Effector memory CD8-positive, alpha-beta T cell (primary cell): ENCODE measurements at regions not wholly inside any gene's neighbourhood (a gene's known extent, or its start where the extent isn't known, plus 50 kb on each side); places are given as distances from the start of the nearest gene placed in this dataset.

Experiments used
- ATAC-seq: fragments of 150-1000 bp; cut with Tn5 transposase; replicated peaks from 2 replicates; pipeline ENCODE4 v1.10.0; 2021; ENCODE audit warnings: mild to moderate bottlenecking, moderate library complexity
- DNase-seq, 3 experiments: peaks; one replicate each; pipeline ENCODE4 v3.0.0; 2021
- H3K27ac Mint-ChIP-seq, 2 donors: one replicate each; pipeline ENCODE4 v1.8.0; 2022; ENCODE audit warnings: mild to moderate bottlenecking in 2 of 2, mixed read lengths in 2 of 2, moderate library complexity in 2 of 2
- H3K27me3 Mint-ChIP-seq, 2 donors: one replicate each; pipeline ENCODE4 v1.8.0; 2022; ENCODE audit warnings: mixed read lengths in 2 of 2
- H3K36me3 Mint-ChIP-seq: one replicate; pipeline ENCODE4 v1.8.0; 2022; ENCODE audit warnings: mild to moderate bottlenecking, moderate library complexity, mixed read lengths; ENCODE audit not compliant: insufficient read depth
- H3K4me1 Mint-ChIP-seq, 2 donors: one replicate each; pipeline ENCODE4 v1.8.0; 2022; ENCODE audit warnings: low read depth in 2 of 2, mixed read lengths in 2 of 2
- H3K4me3 Mint-ChIP-seq, 2 donors: one replicate each; pipeline ENCODE4 v1.8.0; 2022; ENCODE audit warnings: mild to moderate bottlenecking in 2 of 2, mixed read lengths in 2 of 2, moderate library complexity in 2 of 2
- H3K9me3 Mint-ChIP-seq, 2 donors: one replicate each; pipeline ENCODE4 v1.8.0; 2022; ENCODE audit warnings: mixed read lengths in 2 of 2

DNA sequence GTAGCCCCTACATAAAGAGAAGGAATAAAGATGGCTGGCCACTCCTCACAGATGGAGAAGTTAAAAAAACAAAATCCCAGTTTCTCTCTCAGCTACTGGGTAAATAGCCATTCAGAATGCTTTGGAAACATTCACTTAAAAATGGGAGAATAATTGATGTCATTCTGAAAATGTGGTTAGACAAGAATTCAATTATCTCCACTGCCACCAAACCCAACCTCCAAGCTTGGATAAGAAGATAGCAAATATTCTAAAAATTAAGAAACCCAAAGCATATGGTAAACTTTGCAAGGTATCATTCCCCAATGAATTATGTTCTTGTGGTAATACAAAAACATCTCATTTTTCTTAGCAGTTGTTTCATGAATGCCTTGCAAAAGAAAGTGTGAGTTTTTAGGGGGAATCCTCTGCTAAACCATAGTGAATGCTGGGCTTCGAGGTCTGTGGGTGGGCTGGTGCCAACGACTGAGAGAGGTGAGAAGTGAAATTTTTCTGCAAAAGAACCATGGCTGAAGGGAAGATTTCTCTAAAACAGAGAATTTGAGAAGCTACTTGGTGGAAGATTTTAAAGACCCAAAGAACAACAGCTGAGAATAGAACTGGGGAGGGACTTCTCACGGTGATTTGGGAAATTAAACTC is 497.9 kb upstream of the JARID2 start:
- H3K27ac Mint-ChIP-seq = no peak overlapping the region
- H3K27me3 Mint-ChIP-seq = peaks cover 5 to 18% of the 10 kb centered on the region in 2 donors
- no peaks in the 10 kb centered on the region for H3K9me3 Mint-ChIP-seq
- H3K36me3 Mint-ChIP-seq = no peaks in the 10 kb centered on the region
- DNase-seq = no peak
- H3K4me1 Mint-ChIP-seq = peaks cover 12 to 21% of the 10 kb centered on the region in 2 donors
- H3K4me3 Mint-ChIP-seq = peak overlapping the region in 1 of 2 donors; percentile 32
- peak; percentile 71 for ATAC-seq

DNA sequence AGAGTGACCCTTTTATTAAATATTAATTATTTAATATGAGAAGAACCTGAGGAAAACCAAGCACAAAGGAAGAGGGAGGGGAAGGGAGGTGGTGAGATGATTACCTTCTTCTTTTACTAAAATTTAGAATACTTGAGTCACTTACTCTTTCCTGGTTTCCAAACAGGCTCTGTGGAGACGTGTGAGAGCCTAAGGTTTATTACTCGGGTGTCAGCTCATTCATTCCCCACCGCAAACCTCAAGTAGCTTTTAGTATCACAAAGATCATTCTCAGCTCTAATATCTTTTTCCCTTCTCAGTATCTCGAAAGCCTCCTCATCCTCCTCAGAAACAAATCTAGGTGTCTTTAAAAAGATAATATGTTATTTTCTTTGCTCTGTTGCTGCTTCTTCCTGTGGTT is 497.2 kb upstream of the JARID2 start:
- Mint-ChIP-seq H3K36me3 (no peaks in the 10 kb centered on the region), H3K27ac (no peak overlapping the region), H3K4me3 (no peak overlapping the region), H3K4me1 (peaks cover 12 to 20% of the 10 kb centered on the region in 2 donors), H3K27me3 (peaks cover 5 to 18% of the 10 kb centered on the region in 2 donors), H3K9me3 (no peaks in the 10 kb centered on the region)
- ATAC-seq (peak; percentile 42), DNase-seq (no peak)

- peaks cover 0 to 10% of the 10 kb centered on the region in 2 donors for H3K27me3 Mint-ChIP-seq
- H3K4me3 Mint-ChIP-seq = no peak overlapping the region
- no peak for ATAC-seq
- H3K36me3 Mint-ChIP-seq = no peaks in the 10 kb centered on the region
- peaks cover 8 to 27% of the 10 kb centered on the region in 2 donors for H3K4me1 Mint-ChIP-seq
- DNase-seq = no peak
- no peak overlapping the region for H3K27ac Mint-ChIP-seq
- no peaks in the 10 kb centered on the region for H3K9me3 Mint-ChIP-seq
Measured at GRCh38 chr6:14750059-14750661, 495.7 kb upstream of the JARID2 start.

DNA sequence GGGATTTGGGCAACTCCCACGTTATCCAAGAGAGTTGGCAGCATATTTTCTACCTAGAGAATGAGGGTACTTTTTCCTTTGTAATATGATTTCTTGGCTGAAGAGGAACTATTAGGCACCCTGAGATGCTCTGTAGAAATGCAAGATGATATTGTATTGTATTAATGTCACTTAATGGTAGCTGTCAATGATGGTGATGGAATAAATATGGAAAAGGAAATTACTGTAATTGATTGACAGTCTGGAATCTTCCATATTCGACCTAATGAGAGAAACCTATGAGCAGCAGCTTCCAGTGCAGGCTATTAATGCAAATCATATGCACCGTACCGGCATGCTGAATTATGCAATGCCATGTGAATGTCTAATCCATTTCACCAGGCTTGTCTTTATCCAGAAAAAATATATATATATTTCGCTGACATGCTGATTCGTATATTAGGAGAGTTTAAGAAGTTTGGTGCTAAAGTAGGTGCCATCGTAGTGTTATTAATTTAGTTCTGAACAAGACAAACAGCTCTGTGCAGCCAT is 494.2 kb upstream of the JARID2 start:
- no peaks in the 10 kb centered on the region for H3K9me3 Mint-ChIP-seq
- H3K4me1 Mint-ChIP-seq = peaks cover 8 to 29% of the 10 kb centered on the region in 2 donors
- peaks cover 0 to 2% of the 10 kb centered on the region in 2 donors for H3K27me3 Mint-ChIP-seq
- no peaks in the 10 kb centered on the region for H3K36me3 Mint-ChIP-seq
- DNase-seq (no peak), ATAC-seq (no peak)
- H3K27ac Mint-ChIP-seq = no peak overlapping the region
- no peak overlapping the region for H3K4me3 Mint-ChIP-seq

- peak; percentile 98 for ATAC-seq
- peak overlapping the region; percentile 97 to 99 for H3K27ac Mint-ChIP-seq
- peak overlapping the region; percentile 76 to 81 for H3K4me3 Mint-ChIP-seq
- H3K4me1 Mint-ChIP-seq = peaks cover 0 to 16% of the 10 kb centered on the region in 2 donors
- peak; percentile 35 to 56 (median 49) for DNase-seq
- H3K36me3 Mint-ChIP-seq = no peaks in the 10 kb centered on the region
- H3K9me3 Mint-ChIP-seq = no peaks in the 10 kb centered on the region
- H3K27me3 Mint-ChIP-seq = no peaks in the 10 kb centered on the region
Measured at GRCh38 chr6:14754751-14755513, 490.9 kb upstream of the JARID2 start.

DNA sequence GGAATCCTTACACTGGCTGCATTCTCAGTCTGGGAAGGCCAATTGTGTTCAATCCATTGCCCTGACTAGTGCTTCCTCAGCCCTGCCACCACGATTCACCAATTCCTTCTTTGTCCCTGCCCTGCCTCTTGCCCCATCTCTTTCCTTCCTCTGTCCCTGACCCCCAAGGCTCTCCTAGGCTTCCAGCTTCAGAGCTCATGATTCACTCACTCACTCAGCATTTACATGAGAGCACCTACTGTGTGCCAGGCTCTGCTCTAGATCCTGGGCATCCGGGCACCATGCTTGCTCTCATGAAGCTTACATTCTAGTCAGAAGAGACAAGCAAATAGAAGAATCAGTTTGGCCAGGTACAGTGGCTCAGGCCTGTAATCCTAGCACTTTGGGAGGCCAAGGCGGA is 489.5 kb upstream of the JARID2 start:
- H3K4me3 Mint-ChIP-seq = no peak overlapping the region
- H3K27ac Mint-ChIP-seq = peak overlapping the region in 1 of 2 donors; percentile 99
- peaks cover 0 to 16% of the 10 kb centered on the region in 2 donors for H3K4me1 Mint-ChIP-seq
- ATAC-seq (no peak), DNase-seq (no peak)
- H3K27me3 Mint-ChIP-seq = no peaks in the 10 kb centered on the region
- H3K9me3 Mint-ChIP-seq = no peaks in the 10 kb centered on the region
- no peaks in the 10 kb centered on the region for H3K36me3 Mint-ChIP-seq

DNA sequence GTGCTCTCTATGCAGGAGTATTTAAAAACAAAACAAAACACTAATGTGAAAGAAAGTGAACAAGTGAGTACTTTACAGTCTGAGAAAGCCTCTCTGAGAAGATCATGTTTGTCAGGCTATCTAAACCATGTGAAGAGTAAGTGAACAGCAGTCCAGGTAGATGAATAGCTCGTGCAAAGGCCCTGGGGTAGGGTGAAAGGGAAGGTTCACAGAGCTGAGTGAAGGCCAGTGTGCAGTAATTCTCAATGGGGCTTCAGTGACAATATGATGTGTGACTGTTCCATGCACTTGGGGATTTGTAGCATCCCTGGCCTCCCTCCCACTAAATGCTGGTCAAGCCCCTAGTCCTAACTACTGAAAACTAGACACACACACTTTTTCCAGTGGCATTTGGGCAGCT is 488.9 kb upstream of the JARID2 start:
- Mint-ChIP-seq H3K9me3 (no peaks in the 10 kb centered on the region), H3K4me1 (peaks cover 0 to 16% of the 10 kb centered on the region in 2 donors), H3K27me3 (no peaks in the 10 kb centered on the region), H3K4me3 (no peak overlapping the region), H3K27ac (no peak overlapping the region), H3K36me3 (no peaks in the 10 kb centered on the region)
- ATAC-seq (no peak), DNase-seq (no peak)

DNA sequence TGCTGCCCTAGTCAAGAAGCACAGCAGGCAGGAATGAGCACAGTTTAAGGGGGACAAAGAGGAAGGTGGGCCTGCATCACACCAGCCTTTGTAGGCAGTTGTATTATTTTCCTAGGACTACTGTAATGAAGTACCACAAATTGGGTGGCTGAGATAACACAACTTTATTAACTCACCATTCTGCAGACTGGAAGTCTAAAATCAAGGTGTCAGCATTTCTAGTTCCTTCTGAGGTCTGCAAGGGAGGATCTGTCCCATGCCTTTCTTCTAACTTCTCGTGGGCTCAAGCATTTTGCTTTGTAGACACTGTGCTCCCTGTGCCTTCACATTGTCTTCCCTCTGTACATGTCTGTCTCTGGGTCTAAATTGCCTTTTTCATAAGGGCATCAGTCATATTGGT is 488.5 kb upstream of the JARID2 start:
- H3K9me3 Mint-ChIP-seq = no peaks in the 10 kb centered on the region
- no peaks in the 10 kb centered on the region for H3K27me3 Mint-ChIP-seq
- H3K36me3 Mint-ChIP-seq = no peaks in the 10 kb centered on the region
- H3K4me1 Mint-ChIP-seq = peaks cover 0 to 16% of the 10 kb centered on the region in 2 donors
- DNase-seq (no peak), ATAC-seq (no peak)
- no peak overlapping the region for H3K27ac Mint-ChIP-seq
- H3K4me3 Mint-ChIP-seq = no peak overlapping the region

GRCh38 chr6:14758421-14759081 is 487.3 kb upstream of the JARID2 start:
- Mint-ChIP-seq H3K4me3 (no peak overlapping the region), H3K9me3 (no peaks in the 10 kb centered on the region), H3K27ac (no peak overlapping the region), H3K36me3 (no peaks in the 10 kb centered on the region), H3K27me3 (no peaks in the 10 kb centered on the region), H3K4me1 (peaks cover 0 to 15% of the 10 kb centered on the region in 2 donors)
- ATAC-seq (no peak), DNase-seq (no peak)

DNA sequence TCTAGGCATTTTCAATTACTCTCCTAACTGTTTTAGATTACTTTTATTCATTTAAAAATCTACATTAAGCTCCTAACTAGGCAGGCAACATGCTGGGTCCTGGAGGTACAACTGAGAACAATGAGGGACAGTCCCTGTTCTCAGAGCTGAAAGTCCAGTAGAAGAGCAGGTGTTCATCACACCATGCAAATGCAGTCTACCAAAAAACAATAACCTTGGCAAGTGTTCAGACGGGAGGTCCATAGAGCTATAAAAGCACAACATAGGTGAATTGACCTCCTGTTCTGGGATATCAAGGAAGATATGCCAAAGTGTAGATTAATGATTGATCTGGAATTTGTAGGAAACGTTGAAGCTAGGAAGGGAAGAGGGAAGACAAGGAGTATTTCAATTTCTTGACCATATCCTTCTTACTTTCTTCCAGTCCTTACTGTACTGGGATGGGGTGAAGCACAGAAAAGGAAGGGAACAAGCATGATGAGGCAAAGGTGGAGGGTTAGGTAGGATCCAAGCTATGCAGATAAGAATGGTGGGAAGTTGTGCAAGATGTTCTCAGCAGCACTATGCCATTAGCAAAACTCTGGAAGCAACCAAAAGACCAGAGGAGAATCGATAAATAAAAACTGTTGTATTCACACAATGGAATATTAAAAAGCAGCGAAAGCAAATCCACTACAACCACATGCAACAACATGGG is 485.7 kb upstream of the JARID2 start:
- no peaks in the 10 kb centered on the region for H3K9me3 Mint-ChIP-seq
- H3K36me3 Mint-ChIP-seq = no peaks in the 10 kb centered on the region
- peaks cover 0 to 2% of the 10 kb centered on the region in 2 donors for H3K4me1 Mint-ChIP-seq
- H3K4me3 Mint-ChIP-seq = no peak overlapping the region
- no peak for DNase-seq
- ATAC-seq = no peak
- no peak overlapping the region for H3K27ac Mint-ChIP-seq
- no peaks in the 10 kb centered on the region for H3K27me3 Mint-ChIP-seq

DNA sequence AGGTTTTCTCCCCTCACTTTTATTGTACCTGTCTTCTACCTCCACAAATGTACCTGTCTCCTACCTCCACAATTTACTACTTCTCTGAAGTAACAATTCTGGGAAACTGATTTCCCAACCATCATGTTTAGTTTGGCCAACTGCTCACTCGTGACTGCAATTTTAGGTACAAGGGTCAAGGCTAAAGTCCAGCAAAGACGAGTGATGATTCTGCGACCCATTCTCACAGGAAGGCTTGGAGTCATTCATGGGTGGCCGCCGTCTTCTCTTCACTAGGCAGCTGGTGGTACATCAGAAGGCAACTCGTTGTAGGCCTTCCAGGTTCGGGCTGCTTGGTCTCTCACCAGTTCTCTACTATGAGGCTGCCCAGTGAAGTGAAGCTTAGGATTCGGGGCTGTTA is 483.8 kb upstream of the JARID2 start:
- Mint-ChIP-seq H3K27me3 (no peaks in the 10 kb centered on the region), H3K36me3 (no peaks in the 10 kb centered on the region), H3K4me1 (no peaks in the 10 kb centered on the region), H3K9me3 (no peaks in the 10 kb centered on the region), H3K27ac (no peak overlapping the region), H3K4me3 (no peak overlapping the region)
- no peak for ATAC-seq
- DNase-seq = no peak

GRCh38 chr6:14763139-14763538 is 482.7 kb upstream of the JARID2 start:
- no peak overlapping the region for H3K27ac Mint-ChIP-seq
- H3K36me3 Mint-ChIP-seq = no peaks in the 10 kb centered on the region

GRCh38 chr6:14763616-14764015 is 482.3 kb upstream of the JARID2 start:
- no peak overlapping the region for H3K27ac Mint-ChIP-seq
- no peak overlapping the region for H3K4me3 Mint-ChIP-seq
- ATAC-seq (no peak), DNase-seq (no peak)
- no peaks in the 10 kb centered on the region for H3K36me3 Mint-ChIP-seq
- H3K4me1 Mint-ChIP-seq = no peaks in the 10 kb centered on the region
- H3K27me3 Mint-ChIP-seq = no peaks in the 10 kb centered on the region
- no peaks in the 10 kb centered on the region for H3K9me3 Mint-ChIP-seq

More at GRCh38 chr6:14763139-14763538, 482.7 kb upstream of the JARID2 start:
- DNase-seq = no peak
- Mint-ChIP-seq H3K27me3 (no peaks in the 10 kb centered on the region), H3K9me3 (no peaks in the 10 kb centered on the region), H3K4me3 (no peak overlapping the region), H3K4me1 (no peaks in the 10 kb centered on the region)
- ATAC-seq = no peak
